K562 (cell line): ENCODE measurements at regions not wholly inside any gene's neighbourhood (a gene's known extent, or its start where the extent isn't known, plus 50 kb on each side); places are given as distances from the start of the nearest gene placed in this dataset.

Experiments used
- BDP1 ChIP-seq: IDR thresholded peaks from 3 replicates; pipeline ENCODE4 v1.6.1; 2011; ENCODE audit not compliant: insufficient read length, insufficient read depth
- CREB3 ChIP-seq: fragments of 450-650 bp; conservative IDR thresholded peaks from 2 replicates; pipeline ENCODE4 v1.6.1; 2016; ENCODE audit warnings: missing genetic modification characterization, low read depth, mild to moderate bottlenecking, missing compliant biosample characterization, moderate library complexity
- EWSR1 ChIP-seq: fragments of 450-650 bp; IDR thresholded peaks from 2 replicates; pipeline ENCODE4 v1.6.1; 2018; ENCODE audit warnings: borderline replicate concordance, mild to moderate bottlenecking, low read depth, moderate library complexity; ENCODE audit not compliant: partially characterized antibody
- FIP1L1 ChIP-seq: fragments of 200-400 bp; formaldehyde crosslinking; IDR thresholded peaks from 2 replicates; pipeline ENCODE4 v1.6.1; 2018; ENCODE audit warnings: mild to moderate bottlenecking, low read depth, low read length; ENCODE audit not compliant: poor library complexity, severe bottlenecking
- IFI16 ChIP-seq: fragments of 250-450 bp; sonication (Bioruptor Pico); IDR thresholded peaks from 2 replicates; pipeline ENCODE4 v2.1.2; 2022; ENCODE audit warnings: mild to moderate bottlenecking, inconsistent platforms
- KDM2B ChIP-seq: fragments of 250-450 bp; sonication (Bioruptor Pico); IDR thresholded peaks from 2 replicates; pipeline ENCODE4 v1.8.0; 2021; ENCODE audit warnings: mild to moderate bottlenecking, moderate library complexity
- MEF2D ChIP-seq: conservative IDR thresholded peaks from 2 replicates; pipeline ENCODE4 v1.6.1; 2016; ENCODE audit warnings: low read depth, missing genetic modification characterization, missing compliant biosample characterization
- NFIX ChIP-seq: fragments of 250-450 bp; sonication (Bioruptor Pico); IDR thresholded peaks from 2 replicates; pipeline ENCODE4 v1.4.0; 2020; ENCODE audit warnings: low read depth, mild to moderate bottlenecking, moderate library complexity
- NR2C2 ChIP-seq, 2 experiments: fragments of 200-800 bp in 1 of 2; sonication (Bioruptor generic) in 1 of 2; sonication (generic) in 1 of 2; formaldehyde crosslinking in 1 of 2; IDR thresholded peaks; 2 replicates each; pipeline versions ENCODE4 v1.6.1 to v1.8.0; 2016 to 2022; ENCODE audit warnings: mild to moderate bottlenecking in 1 of 2, missing compliant biosample characterization in 1 of 2, missing genetic modification characterization in 1 of 2, missing genetic modification reagents in 1 of 2
- RBM15 ChIP-seq: fragments of 200-400 bp; formaldehyde crosslinking; IDR thresholded peaks from 2 replicates; pipeline ENCODE4 v1.6.1; 2018; ENCODE audit warnings: mild to moderate bottlenecking, low read length, moderate library complexity; ENCODE audit not compliant: insufficient read depth
- RBM22 ChIP-seq: fragments of 200-400 bp; formaldehyde crosslinking; IDR thresholded peaks from 2 replicates; pipeline ENCODE4 v1.6.1; 2018; ENCODE audit warnings: low read length, low read depth; ENCODE audit not compliant: poor library complexity, severe bottlenecking
- RNF2 ChIP-seq: sonication (generic); IDR thresholded peaks from 2 replicates; pipeline ENCODE4 v1.6.1; 2016
- SIN3A ChIP-seq, 2 experiments: fragments of 150-350 bp in 1 of 2; IDR thresholded peaks; 2 replicates each; pipeline ENCODE4 v1.6.1; 2011 to 2016; ENCODE audit warnings: borderline replicate concordance in 2 of 2, low read depth in 2 of 2, low read length in 2 of 2, mild to moderate bottlenecking in 2 of 2, moderate library complexity in 2 of 2; ENCODE audit not compliant: control insufficient read depth in 1 of 2
- SMARCC2 ChIP-seq: fragments of 450-650 bp; IDR thresholded peaks from 2 replicates; pipeline ENCODE4 v1.6.1; 2017; ENCODE audit warnings: antibody characterized with exemption, moderate library complexity, mild to moderate bottlenecking, low read depth
- SMC3 ChIP-seq: conservative IDR thresholded peaks from 2 replicates; pipeline ENCODE4 v1.6.1; 2011; ENCODE audit warnings: low read depth, low read length, improper control_type of control experiment; ENCODE audit not compliant: insufficient read depth
- TAL1 ChIP-seq: fragments of 450-650 bp; IDR thresholded peaks from 2 replicates; pipeline ENCODE4 v1.6.1; 2016; ENCODE audit warnings: mild to moderate bottlenecking
- TCFL5 ChIP-seq: fragments of 250-450 bp; sonication (Bioruptor Pico); conservative IDR thresholded peaks from 2 replicates; pipeline ENCODE4 v1.6.1; 2021; ENCODE audit warnings: mild to moderate bottlenecking, moderate library complexity, matching md5 sums
- THAP7 ChIP-seq: fragments of 250-450 bp; sonication (Bioruptor Pico); IDR thresholded peaks from 2 replicates; pipeline ENCODE4 v1.5.0; 2021
- TRIM24 ChIP-seq, 2 experiments: fragments of 450-650 bp; IDR thresholded peaks; 2 replicates each; pipeline ENCODE4 v1.6.1; 2016
- ZEB2 ChIP-seq: fragments of 450-650 bp; IDR thresholded peaks from 2 replicates; pipeline ENCODE4 v1.6.1; 2016
- ZNF175 ChIP-seq: fragments of 200-800 bp; sonication (Bioruptor generic); IDR thresholded peaks from 2 replicates; pipeline ENCODE4 v1.6.1; 2016; ENCODE audit warnings: low read depth, mild to moderate bottlenecking, missing genetic modification characterization, missing compliant biosample characterization
- ZNF239 ChIP-seq: fragments of 250-450 bp; sonication (Bioruptor Pico); IDR thresholded peaks from 2 replicates; pipeline ENCODE4 v1.4.0; 2020; ENCODE audit warnings: mild to moderate bottlenecking
- ZNF507 ChIP-seq: conservative IDR thresholded peaks from 2 replicates; pipeline ENCODE4 v1.6.1; 2017; ENCODE audit warnings: missing genetic modification characterization, missing compliant biosample characterization
- TF ChIP-seq, protein P1 (sequence below): fragments of 450-650 bp; formaldehyde crosslinking; IDR thresholded peaks from 2 replicates; pipeline ENCODE4 v1.4.0; 2022; ENCODE audit warnings: missing genetic modification characterization
- TF ChIP-seq, protein P2 (sequence below): fragments of 250-450 bp; sonication (Bioruptor Pico); IDR thresholded peaks from 2 replicates; pipeline ENCODE4 v1.5.1; 2021; ENCODE audit warnings: mild to moderate bottlenecking

DNA sequence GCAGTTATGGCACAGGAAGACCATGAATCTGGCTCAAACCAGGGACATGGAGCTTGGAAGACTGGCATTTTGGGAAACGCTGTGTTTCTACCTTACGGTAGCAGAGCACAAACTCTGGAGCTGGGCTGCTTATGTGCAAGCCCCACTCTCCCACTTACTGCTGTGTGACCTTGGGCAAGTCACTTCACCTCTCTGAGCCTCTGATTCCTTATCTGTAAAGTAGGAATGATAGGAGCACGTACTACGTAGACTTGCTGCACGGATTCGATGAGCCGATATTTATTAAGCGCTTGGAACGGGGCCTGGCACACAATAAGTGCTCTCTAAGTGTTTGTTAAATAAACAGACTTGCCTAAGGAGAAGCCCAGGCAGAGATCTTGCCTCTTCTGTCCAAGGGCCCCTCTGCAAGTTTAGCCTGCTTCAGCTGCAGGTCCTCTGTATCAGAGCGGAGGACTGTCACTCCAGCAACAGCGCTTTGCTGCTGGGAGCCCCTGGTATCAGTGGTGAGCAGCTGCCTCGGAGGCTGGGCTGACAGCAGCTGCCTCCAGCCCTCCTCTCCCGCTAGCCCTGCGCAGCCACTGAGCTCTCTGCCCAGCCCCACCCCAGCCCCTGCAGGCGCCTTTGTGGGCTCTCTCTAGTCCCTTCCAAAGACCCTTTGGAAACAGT is 96.9 kb upstream of the ANO1 start (continued):
- TF ChIP-seq RBM22 (no peak), NR2C2 (CRISPR knock-in tag; IDR thresholded peaks at IDR 0.05) (no peak), NR2C2 (tag; IDR thresholded peaks at IDR 0.05) (no peak), NFIX (no peak), EWSR1 (no peak), ZEB2 (no peak), ZNF239 (CRISPR knock-in tag) (no peak), THAP7 (CRISPR knock-in tag) (no peak), MEF2D (tag) (no peak), FIP1L1 (no peak), SMARCC2 (peak; percentile 29; the same call in 1 of the 2 replicates), TAL1 (peak; percentile 91), ZNF507 (tag) (no peak), SMC3 (no peak), ZNF175 (CRISPR knock-in tag) (no peak), BDP1 (no peak), CREB3 (tag) (no peak), KDM2B (CRISPR knock-in tag) (0 out of 2 replicates have a peak, but pooled peaks have one; percentile 24), SIN3A (IDR thresholded peaks at IDR 0.05; ENCODE audit: borderline replicate concordance in 2 of 2, control insufficient read depth in 1 of 2, low read depth in 2 of 2, low read length in 2 of 2) (peak in 1 of 2 experiments; percentile 16; a peak in 1 of 4 replicates), RBM15 (no peak), RNF2 (0 out of 2 replicates have a peak, but pooled peaks have one; percentile 26), TCFL5 (CRISPR knock-in tag) (no peak), TRIM24 (IDR thresholded peaks at IDR 0.05) (peak; percentile 38 to 59; a peak in 2 of 4 replicates), IFI16 (CRISPR knock-in tag) (no peak)
- TF ChIP-seq, protein P1, sequence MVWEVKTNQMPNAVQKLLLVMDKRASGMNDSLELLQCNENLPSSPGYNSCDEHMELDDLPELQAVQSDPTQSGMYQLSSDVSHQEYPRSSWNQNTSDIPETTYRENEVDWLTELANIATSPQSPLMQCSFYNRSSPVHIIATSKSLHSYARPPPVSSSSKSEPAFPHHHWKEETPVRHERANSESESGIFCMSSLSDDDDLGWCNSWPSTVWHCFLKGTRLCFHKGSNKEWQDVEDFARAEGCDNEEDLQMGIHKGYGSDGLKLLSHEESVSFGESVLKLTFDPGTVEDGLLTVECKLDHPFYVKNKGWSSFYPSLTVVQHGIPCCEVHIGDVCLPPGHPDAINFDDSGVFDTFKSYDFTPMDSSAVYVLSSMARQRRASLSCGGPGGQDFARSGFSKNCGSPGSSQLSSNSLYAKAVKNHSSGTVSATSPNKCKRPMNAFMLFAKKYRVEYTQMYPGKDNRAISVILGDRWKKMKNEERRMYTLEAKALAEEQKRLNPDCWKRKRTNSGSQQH (CRISPR knock-in tag): no peak
- TF ChIP-seq, protein P2, sequence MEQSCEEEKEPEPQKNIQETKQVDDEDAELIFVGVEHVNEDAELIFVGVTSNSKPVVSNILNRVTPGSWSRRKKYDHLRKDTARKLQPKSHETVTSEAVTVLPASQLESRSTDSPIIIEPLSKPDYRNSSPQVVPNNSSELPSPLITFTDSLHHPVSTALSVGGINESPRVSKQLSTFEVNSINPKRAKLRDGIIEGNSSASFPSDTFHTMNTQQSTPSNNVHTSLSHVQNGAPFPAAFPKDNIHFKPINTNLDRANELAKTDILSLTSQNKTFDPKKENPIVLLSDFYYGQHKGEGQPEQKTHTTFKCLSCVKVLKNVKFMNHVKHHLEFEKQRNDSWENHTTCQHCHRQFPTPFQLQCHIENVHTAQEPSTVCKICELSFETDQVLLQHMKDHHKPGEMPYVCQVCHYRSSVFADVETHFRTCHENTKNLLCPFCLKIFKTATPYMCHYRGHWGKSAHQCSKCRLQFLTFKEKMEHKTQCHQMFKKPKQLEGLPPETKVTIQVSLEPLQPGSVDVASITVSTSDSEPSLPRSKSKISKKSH: no peak
